Mucosa of descending colon (tissue), 3 donors: ENCODE measurements at regions not wholly inside any gene's neighbourhood (a gene's known extent, or its start where the extent isn't known, plus 50 kb on each side); places are given as distances from the start of the nearest gene placed in this dataset.
A peak's percentile ranks its signal among the peaks of the same experiment; 100 is the strongest.

Experiments used
- ATAC-seq: fragments of 200-7000 bp; cut with Tn5 transposase; one replicate; pipeline ENCODE4 v1.9.1; 2020; ENCODE audit warnings: mild to moderate bottlenecking, moderate library complexity
- DNase-seq, 3 donors: peaks; one replicate each; pipeline ENCODE4 v3.0.0-alpha.2; 2020
- H3K36me3 ChIP-seq: fragments of 200-600 bp; one replicate; pipeline ENCODE4 v1.8.0; 2021; ENCODE audit warnings: low read depth, mild to moderate bottlenecking
- H3K4me1 ChIP-seq: fragments of 200-600 bp; one replicate; pipeline ENCODE4 v1.8.0; 2021; ENCODE audit warnings: low read depth, mild to moderate bottlenecking
- H3K4me3 ChIP-seq: fragments of 200-600 bp; one replicate; pipeline ENCODE4 v1.8.0; 2021; ENCODE audit warnings: mild to moderate bottlenecking
- H3K9me3 ChIP-seq: fragments of 200-600 bp; one replicate; pipeline ENCODE4 v1.8.0; 2021; ENCODE audit warnings: mild to moderate bottlenecking
- CTCF ChIP-seq: fragments of 200-600 bp; IDR thresholded peaks from one replicate; pipeline ENCODE4 v1.8.0; 2022; ENCODE audit warnings: antibody characterized with exemption, mild to moderate bottlenecking
- intact Hi-C, 2 donors: fragments of 100-400 bp; cut with DNase I in 1 of 2; cut with micrococcal nuclease in 1 of 2; formaldehyde crosslinking; loops; one replicate each; pipeline versions ENCODE4 v1.11.0 to v1.11.1; 2022; cut with DNase I, micrococcal nuclease
- donor health status: DM: no; HTN: no; CAD: no; lungs with moderate emphysema.
- donor health status: DM: no; HTN: no; CAD: no.
- donor health status: DM: no; HTN: yes; CAD: no.

DNA sequence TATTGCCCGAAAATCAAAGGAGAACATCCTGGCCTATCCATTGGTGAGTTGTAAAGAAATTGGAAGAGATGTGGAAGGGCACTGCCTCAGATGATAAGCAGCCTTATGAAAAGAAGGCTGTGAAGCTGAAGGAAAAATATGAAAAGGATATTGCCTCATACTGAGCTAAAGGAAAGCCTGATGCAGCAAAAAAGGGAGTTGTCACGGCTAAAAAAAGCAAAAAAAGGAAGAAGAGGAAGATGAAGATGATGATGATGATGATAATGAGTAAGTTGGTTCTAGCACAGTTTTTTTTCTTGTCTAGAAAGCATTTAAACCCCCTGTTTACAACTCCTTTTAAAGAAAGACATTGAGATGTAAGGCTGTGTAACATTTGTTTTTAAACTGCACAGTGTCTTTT, 59.8 kb upstream of the ZBED3 start:
- Histone ChIP-seq H3K4me3 (no peak overlapping the region), H3K9me3 (no peaks in the 10 kb centered on the region), H3K4me1 (no peaks in the 10 kb centered on the region), H3K36me3 (no peaks in the 10 kb centered on the region)
- ATAC-seq = no peak
- DNase-seq = no peak
- intact Hi-C loops = loop anchor here in 1 of 2 donors (10.0 kb wide), 1 partner anchor 348 kb away; the partner anchor contains the start of gene WDR41
- TF ChIP-seq CTCF = no peak

DNA sequence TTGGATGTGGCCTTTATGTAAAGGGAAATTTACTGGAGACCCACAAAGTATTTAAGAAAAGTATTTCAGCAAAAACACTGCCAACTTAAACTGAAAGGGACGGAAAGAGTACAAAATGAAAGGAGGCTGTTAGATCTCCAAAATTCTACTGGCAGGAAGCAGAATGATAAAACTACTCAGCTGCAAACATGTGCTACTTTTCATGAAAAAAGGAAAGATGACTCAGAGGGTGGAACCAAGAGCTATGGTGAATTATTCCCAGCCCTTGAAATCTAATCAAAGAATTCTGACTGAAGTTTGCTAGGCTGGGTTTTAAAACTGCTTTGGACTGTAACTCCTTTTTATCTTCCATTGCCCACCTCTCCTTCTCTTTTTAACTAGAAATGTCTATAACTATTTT, 58.6 kb upstream of the ZBED3 start:
- Histone ChIP-seq H3K36me3 (no peaks in the 10 kb centered on the region), H3K4me3 (no peak overlapping the region), H3K4me1 (no peaks in the 10 kb centered on the region), H3K9me3 (no peaks in the 10 kb centered on the region)
- TF ChIP-seq CTCF = no peak
- intact Hi-C loops = loop anchor here in 1 of 2 donors (10.0 kb wide), 1 partner anchor 349 kb away; the partner anchor contains the start of gene WDR41
- ATAC-seq (no peak), DNase-seq (no peak)

GRCh38 chr5:77144837-77145139, 57.7 kb upstream of the ZBED3 start:
- ATAC-seq = no peak
- no peak for TF ChIP-seq CTCF
- Histone ChIP-seq H3K9me3 (no peaks in the 10 kb centered on the region), H3K36me3 (no peaks in the 10 kb centered on the region), H3K4me1 (no peaks in the 10 kb centered on the region), H3K4me3 (no peak overlapping the region)
- intact Hi-C loops = loop anchor here (5.0 to 10.0 kb wide), 2 partner anchors 348 to 350 kb away; partner anchors contain the start of gene WDR41 (in 2 of the 2)
- no peak for DNase-seq

DNA sequence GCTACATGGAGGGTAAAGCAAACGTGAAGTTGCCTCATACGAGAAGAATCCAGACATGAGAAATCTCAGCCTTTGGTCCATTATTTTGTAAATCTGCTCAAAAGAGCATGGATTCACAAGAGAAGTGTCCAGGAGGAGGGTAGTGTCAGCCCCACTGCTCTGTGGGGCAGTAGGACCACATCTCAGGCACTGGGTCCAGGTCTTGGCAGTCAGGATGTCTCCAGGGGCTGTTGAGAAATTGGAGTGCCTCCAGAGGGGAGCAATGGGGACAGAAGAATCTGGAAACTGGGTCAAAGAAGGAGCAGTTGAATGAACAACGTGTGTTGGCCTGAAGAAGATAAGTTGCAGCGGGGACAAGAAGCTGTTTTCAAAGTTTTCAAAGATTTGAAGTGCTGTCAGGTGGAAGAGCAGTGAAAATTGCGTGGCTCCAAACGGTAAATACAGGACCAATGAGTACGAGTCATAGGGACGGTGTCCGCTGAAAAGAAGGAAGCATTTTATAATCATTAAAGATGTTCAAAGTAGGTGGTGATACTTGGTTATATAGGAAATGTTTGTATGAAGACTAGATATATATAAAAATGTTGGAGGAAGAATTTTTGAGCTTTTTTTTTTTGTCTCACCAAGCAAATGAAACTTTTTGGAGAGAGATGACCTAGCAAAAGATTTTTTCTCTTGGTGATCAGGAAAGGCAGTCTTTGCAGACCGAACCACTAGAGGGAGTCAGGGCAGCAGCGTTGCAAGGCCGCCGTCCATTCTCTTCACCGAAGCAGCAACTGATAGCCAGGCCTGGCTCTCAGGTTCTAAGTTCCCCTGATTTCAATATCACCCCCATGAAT, 57.1 kb upstream of the ZBED3 start:
- peak; percentile 76 for TF ChIP-seq CTCF
- H3K4me1 ChIP-seq = no peaks in the 10 kb centered on the region
- peak; percentile 86 for ATAC-seq
- H3K4me3 ChIP-seq = no peak overlapping the region
- intact Hi-C loops = loop anchor here (5.0 to 10.0 kb wide), 2 partner anchors 348 to 351 kb away; partner anchors contain the start of gene WDR41 (in 2 of the 2)
- no peaks in the 10 kb centered on the region for H3K9me3 ChIP-seq
- peak; percentile 54 to 82 (median 56) for DNase-seq
- no peaks in the 10 kb centered on the region for H3K36me3 ChIP-seq

DNA sequence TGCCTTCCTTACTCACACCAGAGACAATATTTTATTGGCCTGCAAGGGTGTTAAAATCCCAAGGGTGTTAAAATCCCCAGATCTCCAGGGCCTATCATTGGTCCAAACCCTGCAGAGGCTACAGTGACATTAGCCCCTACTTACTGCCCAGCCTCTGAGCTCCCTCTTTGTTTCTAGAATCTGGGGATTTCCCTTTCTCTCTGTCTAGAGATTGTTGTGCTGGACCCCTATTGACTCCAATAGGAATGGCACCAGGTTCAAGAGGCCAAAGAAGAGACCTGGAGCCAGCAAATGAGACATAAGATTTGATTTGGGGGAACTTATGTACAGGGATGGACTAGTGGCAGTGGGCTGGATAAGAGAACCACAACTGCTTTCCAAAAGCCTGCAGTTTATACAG, 53.3 kb upstream of the ZBED3 start:
- intact Hi-C loops = loop anchor here (5.0 to 10.0 kb wide), 2 partner anchors 352 to 354 kb away; partner anchors contain the start of gene WDR41 (in 2 of the 2)
- Histone ChIP-seq H3K4me3 (no peak overlapping the region), H3K36me3 (no peaks in the 10 kb centered on the region), H3K9me3 (no peaks in the 10 kb centered on the region), H3K4me1 (no peaks in the 10 kb centered on the region)
- ATAC-seq (no peak), DNase-seq (no peak)
- TF ChIP-seq CTCF = no peak
